GM18508 (cell line): ENCODE measurements at regions not wholly inside any gene's neighbourhood (a gene's known extent, or its start where the extent isn't known, plus 50 kb on each side); places are given as distances from the start of the nearest gene placed in this dataset.

Experiments
- ATAC-seq: cut with Tn5 transposase; IDR thresholded peaks from one replicate; pipeline ENCODE4 v1.9.1; 2021; ENCODE audit warnings: moderate number of reproducible peaks; ENCODE audit not compliant: insufficient read depth, unreplicated experiment

DNA sequence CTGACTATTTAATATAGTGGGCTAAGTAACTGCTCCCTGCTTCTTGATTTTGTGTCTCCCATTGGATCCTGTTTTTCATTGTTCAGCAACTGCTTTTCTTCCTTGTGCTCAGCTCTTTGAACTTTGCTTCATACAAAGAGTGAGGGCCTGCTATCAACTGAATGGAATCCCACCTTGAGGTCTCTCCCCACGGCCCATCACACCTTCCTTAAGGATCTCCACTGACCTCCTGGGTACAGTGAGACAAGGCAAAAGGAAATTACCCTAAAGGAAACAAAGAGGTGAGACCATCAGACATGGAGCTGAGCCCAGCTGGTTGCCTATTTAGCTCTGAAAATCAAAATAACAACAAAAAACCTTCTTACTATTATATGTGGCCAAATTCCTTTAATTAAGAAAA lies 91.3 kb upstream of the RPL34 start:
- ATAC-seq = no peak

DNA sequence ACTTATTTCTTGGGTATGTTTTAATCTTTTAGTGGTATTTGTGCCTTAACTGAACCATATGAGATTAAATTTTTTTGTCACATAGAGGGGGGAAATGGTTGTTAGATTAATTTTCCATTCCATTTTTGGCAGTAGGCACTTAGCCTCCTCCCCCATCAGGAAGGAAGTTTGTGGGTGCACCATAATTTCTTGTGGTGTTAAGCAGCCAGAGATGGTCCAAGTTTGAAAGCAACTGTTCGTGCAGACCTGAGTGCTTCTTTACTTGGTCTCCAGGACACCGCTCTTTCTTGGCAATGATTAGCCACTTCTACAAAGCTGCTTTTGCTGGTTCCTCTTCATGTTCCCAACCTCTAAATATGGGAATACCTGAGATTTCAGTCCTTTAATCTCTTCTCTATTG lies 92.7 kb upstream of the RPL34 start:
- peak; percentile 81 for ATAC-seq

DNA sequence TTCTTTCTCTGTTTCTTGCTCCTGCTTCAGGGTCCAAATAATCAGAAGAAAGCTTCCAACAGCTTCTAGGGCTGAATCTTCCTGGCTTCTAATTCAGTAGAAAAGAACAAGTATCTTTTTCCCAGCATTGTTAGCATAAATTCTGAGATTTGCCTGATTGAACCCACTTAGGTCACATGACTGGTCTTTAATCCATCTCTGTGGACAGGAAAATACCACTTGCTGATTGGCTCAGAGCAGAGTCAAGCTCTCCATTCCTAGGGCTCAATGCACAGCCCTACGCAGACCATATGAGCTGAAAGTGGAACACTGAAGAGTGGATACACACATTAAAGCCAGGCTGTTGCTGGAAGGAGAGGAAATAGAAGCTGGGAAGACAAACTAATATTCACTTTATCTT lies 99.6 kb upstream of the RPL34 start:
- no peak for ATAC-seq

DNA sequence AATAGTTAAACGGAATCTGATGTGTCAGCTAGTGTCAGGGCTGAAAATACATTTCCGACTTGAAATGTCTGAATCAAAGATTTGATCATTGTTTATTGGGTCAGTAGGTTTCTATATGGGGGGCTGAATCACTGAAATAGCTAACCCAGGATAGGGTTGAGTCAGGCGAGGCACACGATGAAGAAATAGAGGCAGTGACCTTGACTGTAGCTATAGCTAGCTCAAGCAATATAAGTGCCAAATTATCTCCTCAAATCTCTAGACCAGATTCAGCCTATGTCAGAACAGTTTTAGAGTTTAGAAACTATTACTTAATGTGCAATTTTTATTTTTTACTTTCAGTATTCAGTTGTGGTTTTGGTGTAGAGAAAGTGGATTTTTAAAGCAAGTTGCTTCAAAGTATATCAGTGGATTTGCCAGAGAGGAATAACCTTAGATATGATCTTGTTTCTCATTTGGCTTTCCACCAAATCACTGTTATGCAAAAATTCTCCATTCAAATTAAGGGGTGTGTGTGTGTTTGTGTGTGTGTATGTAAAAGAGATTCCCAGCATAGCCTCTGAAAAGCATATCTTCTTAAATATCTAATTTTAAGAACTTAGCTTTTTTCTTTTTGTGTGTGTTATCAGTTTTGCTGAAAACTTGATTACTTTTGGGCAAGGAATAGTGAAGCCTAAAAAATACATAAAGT lies 100.3 kb upstream of the RPL34 start:
- no peak for ATAC-seq

DNA sequence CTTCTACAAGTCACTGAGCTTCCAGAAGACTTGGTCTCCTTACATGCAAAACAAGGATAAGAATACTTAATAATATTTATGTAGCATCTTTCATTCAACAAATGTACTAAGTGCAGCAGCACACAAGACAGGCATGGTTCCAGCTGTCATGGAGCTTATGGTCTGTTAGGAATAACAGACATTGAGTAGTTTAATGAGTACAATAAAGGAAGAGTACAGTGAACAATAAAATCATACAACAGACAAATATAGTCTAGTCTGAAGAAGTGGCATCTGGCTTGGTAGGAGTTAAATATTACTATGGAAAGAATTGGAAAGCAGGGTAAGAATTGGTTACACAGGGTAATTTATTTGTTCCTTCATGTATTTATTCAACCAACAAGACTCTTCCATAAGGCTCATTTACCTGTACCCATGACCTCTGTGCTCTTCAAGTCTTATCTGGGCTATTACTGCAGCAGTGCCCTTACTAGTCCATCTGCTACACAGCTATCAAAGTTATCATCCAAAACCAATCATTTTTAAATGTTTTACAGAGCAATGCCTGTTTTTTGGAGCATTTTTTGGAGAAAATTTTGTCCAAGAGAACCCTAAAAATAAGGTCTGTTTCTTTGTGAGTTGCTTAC lies 101.1 kb upstream of the RPL34 start:
- ATAC-seq = no peak

DNA sequence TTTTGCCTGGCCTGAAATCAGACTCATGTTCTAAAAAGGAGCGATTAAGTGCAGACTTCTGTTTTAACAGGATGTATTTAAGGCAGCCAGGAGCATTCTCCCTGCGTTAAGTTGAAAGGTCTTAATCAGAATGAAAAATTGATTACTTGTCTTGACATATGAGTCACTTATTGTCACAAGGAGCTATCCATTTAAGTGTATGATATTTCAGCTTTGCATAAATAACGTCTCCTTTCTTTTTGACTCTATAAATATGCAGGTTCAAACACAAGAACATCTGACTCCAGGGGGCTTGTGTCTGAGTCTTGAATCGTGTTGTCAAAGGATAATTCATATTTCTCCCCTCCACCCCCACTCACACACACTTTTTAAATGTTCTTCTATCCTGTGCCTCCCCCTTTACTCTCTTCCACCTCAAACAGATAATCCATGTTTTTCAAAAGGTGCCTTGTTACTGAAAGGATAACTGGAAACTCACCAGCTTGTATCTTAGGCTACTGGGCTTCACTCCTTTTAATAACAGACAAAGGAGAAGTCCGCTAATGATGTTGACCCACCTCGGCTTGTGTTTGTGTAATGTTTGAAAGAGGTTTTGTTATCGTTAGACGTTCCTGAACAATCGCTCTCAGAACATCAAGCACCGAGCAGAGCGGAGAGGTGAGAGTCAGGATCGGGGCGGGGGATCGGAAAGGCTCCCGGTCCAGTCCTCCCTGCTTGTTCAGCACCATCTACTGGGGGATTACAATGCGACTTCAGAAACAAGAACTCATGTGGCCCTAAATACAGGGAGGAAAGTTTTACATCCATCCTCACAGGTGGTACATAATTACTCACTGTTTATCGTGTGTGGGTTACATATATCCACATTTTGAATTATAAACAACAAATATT lies 107.5 kb upstream of the RPL34 start:
- ATAC-seq = no peak

DNA sequence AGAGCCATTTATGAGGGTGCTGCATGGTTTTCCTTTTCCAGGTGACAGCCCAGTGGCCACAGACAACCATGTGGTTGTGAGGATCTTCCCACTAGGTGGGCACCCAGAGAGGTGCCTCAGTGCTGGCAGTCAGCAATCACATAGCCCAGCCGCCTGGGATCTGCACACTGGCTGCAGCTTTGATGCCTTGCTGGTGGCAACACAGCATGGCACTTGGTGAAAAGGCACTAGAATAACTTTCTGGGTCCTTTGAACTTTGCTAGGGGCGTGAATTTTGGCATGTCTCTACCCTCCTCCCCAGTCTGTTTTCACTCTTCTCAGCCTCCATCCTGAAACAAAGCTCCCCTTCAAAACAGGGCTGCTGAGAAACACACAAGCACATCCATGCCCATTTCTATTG lies 108.8 kb upstream of the RPL34 start:
- ATAC-seq = no peak

DNA sequence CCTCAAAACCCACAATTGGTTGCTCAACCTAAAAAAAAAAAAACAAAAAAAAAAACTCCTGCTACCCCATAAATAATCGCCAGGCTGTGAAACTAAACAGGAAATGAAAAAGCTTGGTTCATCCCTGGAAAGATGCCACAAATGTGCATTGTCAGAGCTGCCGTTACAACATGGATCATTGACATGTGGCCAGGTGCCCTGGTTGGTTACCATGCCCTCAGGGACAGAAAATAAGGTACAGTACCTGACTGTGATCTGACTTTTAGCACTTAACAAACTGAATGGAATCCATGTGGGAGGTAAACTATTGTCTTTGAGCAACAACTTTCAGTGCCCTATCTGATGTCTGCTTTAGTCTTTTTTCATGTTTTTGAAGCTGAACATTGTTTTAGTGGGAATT lies 118.0 kb upstream of the RPL34 start:
- no peak for ATAC-seq

DNA sequence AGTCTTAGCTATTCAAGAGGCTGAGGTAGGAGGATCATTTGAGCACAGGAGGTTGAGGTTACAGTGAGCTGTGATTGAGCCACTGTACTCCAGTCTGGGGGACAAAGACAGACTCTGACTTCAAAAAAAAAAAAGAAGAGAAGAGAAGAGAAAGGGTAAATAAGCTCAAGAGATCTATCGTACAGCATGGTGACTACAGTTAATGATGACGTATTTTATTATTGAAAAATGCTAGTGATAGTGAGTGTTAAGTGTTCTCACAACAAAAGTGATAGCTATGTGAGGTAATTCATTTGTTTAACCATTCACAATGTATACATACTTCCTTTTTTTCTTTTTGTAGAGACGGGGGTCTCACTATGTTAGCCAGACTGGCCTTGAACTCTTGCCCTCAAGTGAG lies 121.5 kb upstream of the RPL34 start:
- no peak for ATAC-seq

DNA sequence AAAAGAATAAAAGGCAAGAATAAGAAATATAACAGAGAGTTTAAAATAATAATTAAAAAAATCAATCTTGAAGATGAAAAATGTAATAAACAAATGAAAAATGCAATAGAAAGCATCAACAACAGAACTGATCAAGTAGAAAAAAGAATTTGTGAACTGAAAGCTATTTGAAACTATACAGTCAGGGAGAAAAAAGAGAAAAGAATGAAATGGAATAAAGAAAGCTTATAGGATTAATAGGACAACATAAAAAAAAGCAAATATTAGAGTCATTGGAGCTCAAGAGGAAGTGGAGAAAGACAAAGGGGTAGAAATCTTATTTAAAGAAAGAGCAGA lies 126.8 kb upstream of the RPL34 start:
- no peak for ATAC-seq

DNA sequence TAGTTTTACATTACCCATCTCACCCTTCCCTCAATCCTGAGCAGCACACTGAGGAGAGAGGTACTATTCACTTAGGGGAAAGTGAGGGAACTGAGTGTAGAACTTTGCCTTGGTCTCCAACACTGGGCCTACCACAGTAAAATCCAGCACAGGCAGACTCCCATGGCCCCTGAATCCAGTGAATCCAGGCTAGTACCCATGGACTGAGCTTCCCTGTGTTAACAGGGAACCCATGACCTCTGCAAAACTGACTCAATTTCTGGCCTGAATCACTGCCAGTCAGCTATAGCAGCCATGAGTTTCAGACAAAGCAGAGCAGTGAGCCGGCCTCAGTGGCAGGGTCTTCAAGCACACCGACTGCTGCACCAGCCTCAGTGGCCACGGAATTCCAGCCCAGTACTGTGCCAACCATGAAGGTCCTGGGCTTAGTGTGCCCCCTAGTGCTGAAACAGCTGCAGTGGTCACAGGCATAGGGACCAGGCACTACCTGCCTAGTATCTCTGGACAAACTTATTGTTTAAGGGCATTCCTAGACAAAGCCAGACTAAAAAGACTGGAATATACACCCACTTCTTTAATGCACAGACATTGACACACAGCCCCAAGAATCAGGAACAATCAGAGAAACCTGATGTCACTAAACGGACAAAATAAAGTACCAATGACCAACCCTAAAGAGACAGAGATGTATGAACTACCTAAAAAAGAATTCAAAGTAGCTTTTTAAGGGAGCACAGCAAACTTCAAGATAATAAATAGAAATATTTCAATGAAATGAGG lies 127.4 kb upstream of the RPL34 start:
- no peak for ATAC-seq

DNA sequence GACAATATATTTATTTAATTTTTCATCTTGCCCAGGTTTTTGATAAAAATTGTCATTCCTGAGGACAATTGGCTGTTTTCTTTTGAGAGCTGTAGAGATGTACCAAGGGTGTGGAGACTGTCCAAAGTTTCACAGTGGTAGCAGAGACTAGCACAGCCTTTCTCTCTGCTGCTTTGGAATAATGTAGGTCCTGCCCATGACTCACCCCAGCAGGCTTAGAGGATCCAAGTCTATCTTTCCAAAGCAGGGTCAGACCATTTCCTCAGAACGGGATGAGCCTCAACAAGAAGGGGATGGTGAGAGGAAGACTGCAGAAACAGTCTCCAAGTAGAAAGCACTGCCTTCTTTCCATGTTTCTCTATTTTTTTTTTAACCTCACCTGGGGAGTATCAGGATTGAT lies 131.5 kb upstream of the RPL34 start:
- no peak for ATAC-seq

DNA sequence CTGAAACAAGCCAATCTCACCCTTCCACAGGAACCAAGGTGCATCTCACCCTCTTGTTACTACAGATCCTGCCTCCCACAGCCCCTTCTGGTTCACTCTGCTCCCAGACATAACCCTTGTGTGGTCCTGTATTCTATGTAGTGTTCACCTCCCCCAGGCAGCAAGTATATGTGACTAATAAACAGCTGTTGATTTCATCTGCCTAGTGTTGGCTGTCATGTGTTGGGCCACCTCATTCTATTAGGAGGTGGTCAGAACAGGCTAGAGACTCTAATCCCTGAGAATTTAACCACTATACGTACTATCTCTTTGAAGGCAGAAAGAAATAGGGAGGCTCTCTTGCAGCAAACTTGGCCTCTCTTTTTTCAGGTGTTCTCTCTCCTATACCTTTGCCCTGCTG lies 134.3 kb upstream of the RPL34 start:
- no peak for ATAC-seq

DNA sequence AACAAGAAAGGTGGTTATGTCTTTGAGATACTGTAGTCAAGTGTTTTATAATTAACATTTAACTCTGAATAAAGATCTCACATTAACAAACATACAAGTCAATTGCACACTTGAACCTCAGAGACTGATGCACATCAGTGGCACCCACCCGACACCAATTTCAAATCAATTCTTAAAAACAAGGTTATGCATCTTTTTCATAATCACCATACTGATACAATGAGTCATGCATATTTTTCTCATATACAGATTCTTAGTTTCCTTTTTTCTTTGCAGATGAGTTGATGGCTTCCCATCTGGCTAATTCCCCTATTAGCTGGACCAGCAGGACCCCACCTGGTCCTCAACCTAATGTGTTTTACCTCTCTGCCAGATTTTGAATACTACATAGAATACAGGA lies 136.2 kb upstream of the RPL34 start:
- no peak for ATAC-seq

DNA sequence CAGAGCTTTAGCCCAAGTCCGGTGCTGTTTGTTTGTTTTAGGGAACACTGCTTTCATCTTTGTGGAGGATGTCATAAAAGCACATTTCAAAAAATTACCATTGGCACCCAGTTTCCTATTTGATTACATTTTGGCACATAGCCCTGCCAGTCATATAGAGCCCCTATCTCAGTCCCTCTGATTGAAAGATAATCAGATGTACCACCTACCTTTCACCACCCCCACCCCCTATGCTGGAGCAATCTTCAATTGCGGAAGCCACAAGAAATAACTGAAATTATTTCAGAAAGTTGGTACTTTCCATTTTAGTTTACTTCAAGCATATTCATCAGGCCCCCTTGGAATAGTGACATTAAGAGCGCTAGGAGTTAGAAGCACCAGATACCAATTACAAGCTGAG lies 136.7 kb upstream of the RPL34 start:
- no peak for ATAC-seq

DNA sequence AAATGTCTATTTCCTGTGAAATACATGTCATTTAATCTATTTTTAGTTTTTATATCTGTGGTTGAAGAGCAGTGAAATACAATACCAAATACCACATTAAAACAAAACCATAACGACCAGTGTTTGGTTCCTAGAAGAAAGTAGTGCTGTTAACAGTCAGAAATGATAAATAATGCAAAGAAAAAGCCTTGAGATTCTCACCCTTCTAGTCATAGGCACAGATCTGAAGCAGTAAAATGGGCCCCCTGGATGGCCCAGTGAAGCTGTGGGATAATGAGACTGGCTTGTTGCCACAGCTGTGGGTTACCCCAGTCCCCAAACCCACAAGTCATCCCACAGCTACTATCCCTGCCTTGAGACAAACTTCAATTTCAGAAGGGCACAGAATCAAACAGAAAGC lies 137.3 kb upstream of the RPL34 start:
- ATAC-seq = no peak

DNA sequence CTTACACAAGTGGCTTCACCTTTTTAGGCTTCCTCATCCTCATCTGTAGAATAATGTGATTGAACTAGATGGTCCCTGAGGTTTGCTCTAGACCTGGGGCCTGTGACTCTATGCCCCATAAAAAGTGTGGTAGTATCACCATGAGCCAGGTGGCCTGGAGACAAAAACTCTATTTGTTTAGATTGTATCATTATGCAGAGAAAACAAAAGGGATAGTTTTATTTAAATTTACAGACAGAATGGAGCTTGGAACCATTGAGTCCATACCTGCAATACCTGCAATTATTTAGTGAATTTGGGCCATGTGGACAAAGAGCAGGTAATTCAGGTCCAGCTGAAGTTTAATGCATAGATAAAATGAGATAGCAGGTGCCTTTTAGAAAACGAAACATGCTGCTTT lies 139.5 kb upstream of the RPL34 start:
- ATAC-seq = no peak

DNA sequence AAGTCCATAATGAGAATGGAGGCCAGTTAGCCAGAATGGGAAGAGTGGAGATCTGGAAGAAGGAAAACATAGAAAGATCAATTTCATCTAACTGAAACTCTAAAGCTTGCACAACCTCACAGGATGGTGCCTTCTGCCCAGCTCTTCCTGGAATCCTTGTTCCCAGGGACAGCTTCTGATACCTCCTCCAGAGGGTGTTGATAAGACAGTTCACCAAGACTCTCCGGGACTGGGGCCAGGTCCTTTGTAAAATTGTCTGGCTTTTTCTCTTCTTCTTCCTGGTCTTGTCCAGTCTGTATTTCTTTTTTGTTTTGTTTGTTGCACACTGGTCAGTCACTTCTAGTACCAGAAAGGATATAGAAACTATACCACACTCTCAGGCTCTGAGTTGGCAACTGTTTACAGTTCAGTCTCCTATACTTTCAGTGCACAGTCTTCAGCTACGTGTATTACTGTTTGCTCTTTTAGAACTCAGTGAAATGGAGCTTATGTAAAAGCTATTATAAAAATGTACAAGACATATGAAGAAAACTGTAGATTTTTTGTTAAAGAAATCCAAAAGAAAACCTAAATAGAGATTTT lies 142.8 kb upstream of the RPL34 start:
- ATAC-seq = no peak

DNA sequence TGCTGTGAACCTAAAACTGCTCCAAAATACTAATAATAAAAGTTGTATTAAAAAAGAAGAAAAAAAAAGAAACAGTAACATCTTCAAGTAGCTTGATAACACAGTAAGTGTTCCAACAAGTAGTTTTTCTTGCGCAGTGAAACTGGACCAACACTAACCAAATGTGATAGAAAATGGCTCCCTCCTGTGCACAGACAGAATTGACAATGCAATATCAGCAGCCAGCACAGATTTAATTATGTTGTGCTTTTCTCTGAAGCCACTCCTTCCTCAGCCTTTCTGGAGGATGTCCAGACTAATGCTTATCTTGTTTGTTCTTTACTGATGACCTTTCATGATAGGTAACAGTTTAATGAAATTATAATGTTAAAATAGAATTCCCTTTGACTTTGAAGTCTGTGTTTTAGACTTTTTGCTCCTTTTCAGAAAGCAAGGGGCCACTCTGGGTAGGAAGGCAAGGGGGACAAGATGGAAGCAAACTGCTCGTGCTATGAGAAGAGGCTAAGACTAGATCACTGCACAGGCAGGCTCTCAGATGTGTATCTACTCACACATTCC lies 147.1 kb upstream of the RPL34 start:
- ATAC-seq = no peak
